HTR-8/SVneo (cell line): ENCODE measurements at regions not wholly inside any gene's neighbourhood (a gene's known extent, or its start where the extent isn't known, plus 50 kb on each side); places are given as distances from the start of the nearest gene placed in this dataset.
"Not testable (repeated sequence)": the region's sequence is repeated elsewhere in the genome, so short reads cannot be mapped to it uniquely, and the experiment has no call there.

ENCODE experiments used
- DNase-seq: peaks from one replicate; pipeline ENCODE4 v3.0.0; 2011; ENCODE audit warnings: low spot score, mixed read lengths; ENCODE audit not compliant: insufficient read length
- FAIRE-seq: peaks from 2 replicates; lab custom pipeline; 2011; peaks lifted over from hg19 to GRCh38; lab: Jason Lieb, UNC

DNA sequence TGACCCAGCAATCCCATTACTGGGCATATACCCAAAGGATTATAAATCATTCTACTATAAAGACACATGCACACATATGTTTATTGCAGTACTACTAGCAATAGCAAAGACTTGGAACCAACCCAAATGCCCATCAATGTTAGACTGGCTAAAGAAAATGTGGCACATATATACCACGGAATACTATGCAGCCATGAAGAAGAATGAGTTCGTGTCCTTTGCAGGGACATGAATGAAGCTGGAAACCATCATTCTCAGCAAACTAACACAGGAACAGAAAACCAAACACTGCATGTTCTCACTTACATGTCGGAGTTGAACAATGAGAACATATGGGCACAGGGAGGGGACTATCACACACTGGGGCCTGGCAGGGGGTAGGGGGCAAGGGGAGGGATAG is 183.0 kb downstream of the HACE1 start:
- DNase-seq, FAIRE-seq: not testable (repeated sequence)

DNA sequence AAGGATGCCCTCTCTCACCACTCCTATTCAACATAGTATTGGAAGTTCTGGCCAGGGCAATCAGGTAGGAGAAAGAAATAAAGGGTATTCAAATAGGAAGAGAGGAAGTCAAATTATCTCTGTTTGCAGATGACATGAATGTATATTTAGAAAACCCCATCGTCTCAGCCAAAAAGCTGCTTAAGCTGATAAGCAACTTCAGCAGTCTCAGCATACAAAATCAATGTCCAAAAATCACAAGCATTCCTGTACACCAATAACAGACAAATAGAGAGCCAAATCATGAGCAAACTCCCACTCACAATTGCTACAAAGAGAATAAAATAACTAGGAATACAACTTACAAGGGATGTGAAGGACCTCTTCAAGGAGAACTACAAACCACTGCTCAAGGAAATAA is 184.6 kb downstream of the HACE1 start:
- not testable (repeated sequence) for DNase-seq, FAIRE-seq

DNA sequence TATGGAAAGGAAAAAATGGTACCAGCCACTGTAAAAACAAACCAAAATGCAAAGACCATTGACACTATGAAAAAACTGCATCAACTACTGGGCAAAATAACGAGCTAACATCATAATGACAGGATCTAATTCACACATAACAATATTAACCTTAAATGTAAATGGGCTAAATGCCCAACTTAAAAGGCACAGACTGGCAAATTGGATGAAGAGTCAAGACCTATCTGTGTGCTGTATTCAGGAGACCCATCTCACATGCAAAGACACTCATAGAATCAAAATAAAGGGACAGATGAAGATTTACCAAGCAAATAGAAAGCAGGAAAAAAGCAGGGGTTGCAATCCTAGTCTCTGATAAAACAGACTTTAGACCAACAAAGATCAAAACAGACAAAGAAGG is 186.6 kb downstream of the HACE1 start:
- FAIRE-seq, DNase-seq: not testable (repeated sequence)

- FAIRE-seq, result not testable (repeated sequence)
These were observed 188.2 kb downstream of the HACE1 start for GRCh38 chr6:104671591-104671891.

DNA sequence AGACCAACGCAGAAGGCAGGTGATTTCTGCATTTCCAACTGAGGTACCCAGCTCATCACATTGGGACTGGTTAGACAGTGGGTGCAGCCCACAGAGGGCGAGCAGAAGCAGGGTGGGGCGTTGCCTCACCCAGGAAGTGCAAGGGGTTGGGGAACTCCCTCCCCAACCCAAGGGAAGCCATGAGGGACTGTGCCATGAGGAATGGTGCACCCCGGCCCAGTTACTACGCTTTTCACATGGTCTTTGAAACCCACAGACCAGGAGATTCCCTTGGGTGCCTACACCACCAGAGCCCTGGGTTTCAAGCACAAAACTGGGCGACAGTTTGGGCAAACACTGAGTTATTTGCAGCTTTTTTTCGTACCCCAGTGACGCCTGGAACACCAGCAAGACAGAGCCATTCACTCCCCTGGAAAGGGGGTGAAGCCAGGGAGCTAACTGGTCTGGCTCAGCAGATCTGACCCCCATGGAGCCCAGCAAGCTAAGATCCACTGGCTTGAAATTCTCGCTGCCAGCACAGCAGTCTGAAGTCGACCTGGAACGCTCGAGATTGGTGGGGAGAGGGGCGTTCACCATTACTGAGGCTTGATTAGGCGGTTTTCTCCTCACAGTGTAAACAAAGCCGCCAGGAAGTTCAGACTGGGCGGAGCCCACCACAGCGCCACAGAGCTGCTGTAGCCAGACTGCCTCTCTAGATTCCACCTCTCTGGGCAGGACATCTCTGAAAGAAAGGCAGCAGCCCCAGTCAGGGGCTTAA is 188.7 kb downstream of the HACE1 start:
- DNase-seq, result not testable (repeated sequence)

More at GRCh38 chr6:104671591-104671891, 188.2 kb downstream of the HACE1 start:
- not testable (repeated sequence) for DNase-seq

GRCh38 chr6:104669483-104669882 is 190.2 kb downstream of the HACE1 start:
- no peak for FAIRE-seq
- DNase-seq, result no peak

More for the DNA sequence above, 188.7 kb downstream of the HACE1 start:
- not testable (repeated sequence) for FAIRE-seq

- DNase-seq (no peak), FAIRE-seq (no peak)
These were observed 203.5 kb downstream of the HACE1 start for GRCh38 chr6:104656235-104656634.

- DNase-seq, result no peak
- no peak for FAIRE-seq
These were observed 205.9 kb downstream of the HACE1 start for GRCh38 chr6:104653781-104654180.

- DNase-seq (no peak), FAIRE-seq (no peak)
These were observed 211.4 kb downstream of the HACE1 start for GRCh38 chr6:104648347-104648746.

- DNase-seq (no peak), FAIRE-seq (no peak)
These were observed 214.9 kb downstream of the HACE1 start for GRCh38 chr6:104644848-104645247.

DNA sequence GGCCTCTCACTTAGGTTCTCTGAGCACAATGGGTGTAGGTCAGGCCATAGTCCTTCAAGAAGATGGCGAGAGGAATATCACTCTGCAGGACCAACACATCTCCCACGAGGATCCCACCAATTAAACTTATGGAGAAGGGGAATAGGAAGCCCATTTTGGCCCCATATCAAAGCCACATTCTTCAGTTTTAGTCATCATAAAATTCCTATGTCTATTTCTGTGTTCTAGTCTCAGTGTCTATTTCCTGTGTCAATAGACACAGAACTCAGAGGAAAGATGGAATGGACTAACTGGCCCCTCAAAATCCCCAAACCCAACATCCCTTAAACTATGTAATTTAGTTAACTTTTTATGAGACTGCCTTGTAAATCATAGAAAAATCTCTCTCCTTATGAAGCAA is 216.8 kb downstream of the HACE1 start:
- DNase-seq (no peak), FAIRE-seq (no peak)

DNA sequence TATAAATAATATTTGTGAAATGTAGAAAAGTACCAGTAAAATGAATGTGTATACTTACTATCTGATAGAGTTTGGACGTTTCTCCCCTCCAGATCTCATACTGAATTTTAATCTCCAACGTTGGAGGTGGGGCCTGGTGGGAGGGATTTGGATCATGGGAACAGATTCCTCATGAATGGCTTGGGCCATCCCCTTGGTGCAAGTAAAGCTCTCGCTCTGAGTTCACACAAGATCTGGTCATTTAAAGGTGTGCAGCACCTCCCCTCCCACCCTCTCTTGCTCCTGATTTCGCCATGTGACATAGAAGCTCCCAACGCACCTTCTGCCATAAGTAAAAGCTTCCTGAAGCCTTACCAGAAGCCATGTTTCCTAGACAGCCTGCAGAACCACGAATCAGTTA is 219.0 kb downstream of the HACE1 start:
- DNase-seq (no peak), FAIRE-seq (no peak)

DNA sequence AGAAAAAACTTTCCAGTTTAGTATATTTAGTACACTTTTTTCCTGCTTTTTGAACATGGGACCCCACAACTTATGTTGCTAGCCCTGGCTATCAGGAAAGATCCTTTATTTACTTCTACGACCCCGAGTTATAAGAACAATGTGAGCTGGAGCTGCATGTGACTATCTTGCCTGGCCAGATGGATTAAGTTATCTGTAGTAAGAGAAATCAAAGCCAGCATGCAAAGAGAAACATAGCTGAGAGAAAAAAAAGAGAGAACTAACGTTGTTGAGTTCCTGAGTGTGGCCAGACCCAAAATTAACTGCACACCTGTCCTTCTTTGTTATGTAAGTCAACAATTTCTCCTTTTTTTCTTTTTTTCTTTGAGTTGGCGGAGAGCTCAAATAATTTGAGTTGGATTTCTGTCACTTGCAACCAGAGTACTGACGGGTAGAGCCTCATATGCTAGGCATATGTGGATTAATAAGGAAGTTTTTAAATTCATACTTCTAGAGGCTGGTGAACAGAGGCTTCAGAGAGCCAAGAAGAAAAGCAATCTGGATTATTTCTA is 219.5 kb downstream of the HACE1 start:
- FAIRE-seq (no peak), DNase-seq (no peak)

GRCh38 chr6:104639668-104640067 is 220.1 kb downstream of the HACE1 start:
- DNase-seq (no peak), FAIRE-seq (no peak)

- FAIRE-seq (no peak), DNase-seq (no peak)
These were observed 220.9 kb downstream of the HACE1 start for GRCh38 chr6:104638841-104639290.

DNA sequence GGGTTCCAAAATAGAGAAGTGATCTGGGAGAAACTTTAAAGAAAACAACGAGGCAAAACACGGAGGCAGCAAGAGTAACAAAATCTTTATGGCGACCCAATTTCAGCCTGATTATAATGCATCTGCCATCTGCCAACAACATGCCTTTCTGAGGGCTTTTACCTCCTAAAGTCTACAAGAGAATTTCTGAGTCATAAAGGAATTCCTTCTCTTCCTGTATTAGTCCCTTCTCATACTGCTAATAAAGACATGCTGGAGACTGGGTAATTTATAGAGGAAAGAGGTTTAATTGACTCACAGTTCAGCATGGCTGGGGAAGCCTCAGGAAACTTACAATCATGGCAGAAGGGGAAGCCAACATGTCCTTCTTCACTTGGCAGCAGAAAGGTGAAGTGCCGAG is 226.6 kb downstream of the HACE1 start:
- DNase-seq, result no peak
- FAIRE-seq, result no peak

DNA sequence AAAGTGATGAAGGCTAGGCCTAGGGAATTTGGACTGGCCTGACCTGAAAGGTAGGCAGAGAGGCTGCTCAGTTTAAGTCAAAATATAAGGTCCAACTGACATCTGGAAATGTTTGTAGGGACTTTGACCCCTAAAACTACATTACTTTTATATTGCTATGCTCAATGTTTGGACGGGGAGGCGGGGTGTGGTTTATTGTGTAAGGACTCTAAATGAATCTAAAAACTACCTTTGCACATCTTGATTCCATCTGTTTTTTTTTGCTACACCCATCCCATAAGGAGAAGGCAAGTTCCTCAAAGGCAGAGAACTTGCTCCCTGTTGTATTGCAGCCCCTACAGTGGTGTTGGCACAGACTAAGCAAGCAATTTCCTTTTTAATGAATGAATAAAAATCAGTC is 227.1 kb downstream of the HACE1 start:
- FAIRE-seq (no peak), DNase-seq (no peak)

DNA sequence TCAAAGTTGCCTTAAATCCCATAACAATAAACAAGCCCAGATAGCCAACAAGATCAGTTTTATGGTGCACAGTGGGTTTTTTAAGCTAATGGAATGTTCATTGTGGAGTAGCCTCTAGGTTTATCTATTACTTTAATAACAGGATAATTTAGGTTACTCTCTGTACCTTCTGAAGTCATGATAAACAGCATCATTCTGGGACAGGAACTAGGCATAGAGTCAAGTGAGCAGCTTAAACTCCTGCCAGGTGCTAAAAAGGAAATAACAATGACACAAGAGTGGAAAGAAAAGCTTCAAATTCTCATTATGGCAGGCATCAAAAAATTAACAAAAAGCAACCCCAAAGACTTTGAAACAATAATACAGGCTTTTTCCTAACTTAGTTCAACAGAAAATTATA is 228.8 kb downstream of the HACE1 start:
- DNase-seq (no peak), FAIRE-seq (no peak)

DNA sequence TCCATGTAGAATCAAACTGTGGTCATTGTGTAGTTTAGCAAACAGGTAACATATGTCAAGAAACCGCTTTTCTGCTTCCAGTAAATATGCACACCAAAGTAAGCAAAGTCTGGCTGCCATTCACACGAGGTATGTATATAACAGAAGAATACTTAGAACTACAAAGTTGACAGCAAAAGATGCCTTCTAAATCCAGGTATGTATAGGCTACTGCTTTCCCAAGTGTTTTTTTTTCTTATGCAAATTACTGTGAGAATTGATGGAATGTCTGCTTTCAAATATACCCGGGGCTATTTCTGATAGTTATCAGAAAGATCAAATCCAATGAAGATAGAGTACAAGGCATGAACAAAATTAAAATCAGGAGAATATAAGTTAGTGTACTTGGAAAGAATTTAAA is 229.2 kb downstream of the HACE1 start:
- no peak for FAIRE-seq
- no peak for DNase-seq

DNA sequence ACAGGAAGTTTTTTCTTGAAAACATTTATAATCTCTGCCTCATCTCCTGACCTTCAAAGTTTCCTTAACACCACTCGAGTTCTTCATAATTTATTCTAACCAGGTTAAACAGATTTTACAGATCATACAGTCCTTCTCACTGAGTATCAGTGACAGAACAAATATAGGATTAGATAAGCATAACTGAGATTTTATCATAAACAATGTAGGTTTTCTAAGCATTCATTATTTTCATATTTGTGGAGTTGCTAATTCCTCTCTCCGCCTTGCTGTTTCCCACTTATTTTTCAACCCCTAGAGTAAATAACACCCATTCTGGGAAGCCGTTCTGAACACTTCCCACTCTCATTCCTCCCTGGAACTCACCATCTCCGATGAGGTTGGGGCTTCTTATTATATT is 229.9 kb downstream of the HACE1 start:
- DNase-seq, result no peak
- FAIRE-seq, result no peak

DNA sequence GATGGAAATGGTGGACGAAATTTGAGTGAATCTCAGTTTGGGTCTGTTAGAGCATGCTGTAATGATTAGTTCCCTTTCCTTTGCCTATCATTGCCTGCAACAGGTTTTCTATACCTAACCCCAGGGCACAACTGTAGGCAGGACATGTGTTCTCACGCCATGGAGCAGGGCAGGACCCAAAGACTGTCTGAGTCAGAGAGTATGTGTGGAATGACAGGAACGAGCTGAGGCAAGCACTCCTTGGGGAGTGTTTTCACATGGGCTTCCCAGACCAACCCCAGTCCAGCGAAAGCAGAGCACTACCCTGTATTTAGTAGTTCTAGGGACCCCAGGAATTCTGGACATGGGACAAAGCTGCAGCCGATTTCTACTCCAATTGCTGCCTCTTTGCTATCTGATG is 234.2 kb downstream of the HACE1 start:
- peak; percentile 67 for DNase-seq
- peak; percentile 94 for FAIRE-seq
